GM21786 (cell line): ENCODE measurements at regions not wholly inside any gene's neighbourhood (a gene's known extent, or its start where the extent isn't known, plus 50 kb on each side); places are given as distances from the start of the nearest gene placed in this dataset.
A peak's percentile ranks its signal among the peaks of the same experiment; 100 is the strongest.

Source experiments
- ATAC-seq: cut with Tn5 transposase; IDR thresholded peaks from one replicate; pipeline ENCODE4 v1.9.1; 2021; ENCODE audit not compliant: unreplicated experiment

DNA sequence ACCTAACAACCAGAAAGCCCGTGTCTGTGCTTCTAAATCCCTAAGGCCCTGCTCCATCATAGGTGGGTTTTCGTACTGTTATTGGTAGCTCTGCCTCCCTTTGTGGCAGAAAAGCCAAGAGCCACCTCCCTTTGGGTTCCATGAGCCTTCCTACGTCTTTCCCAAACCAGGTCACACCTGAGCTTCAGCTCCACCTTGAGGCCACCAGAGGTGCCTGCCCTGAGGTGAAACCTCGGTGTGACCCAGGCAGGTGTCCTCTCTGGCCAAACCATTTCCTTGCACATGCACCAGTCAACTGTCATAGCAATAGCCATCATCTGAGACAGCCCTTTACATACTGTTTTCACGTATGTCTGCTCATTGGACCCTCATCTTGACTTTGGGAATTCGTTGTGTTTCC is 188.0 kb upstream of the RBPJ start:
- ATAC-seq, result no peak

DNA sequence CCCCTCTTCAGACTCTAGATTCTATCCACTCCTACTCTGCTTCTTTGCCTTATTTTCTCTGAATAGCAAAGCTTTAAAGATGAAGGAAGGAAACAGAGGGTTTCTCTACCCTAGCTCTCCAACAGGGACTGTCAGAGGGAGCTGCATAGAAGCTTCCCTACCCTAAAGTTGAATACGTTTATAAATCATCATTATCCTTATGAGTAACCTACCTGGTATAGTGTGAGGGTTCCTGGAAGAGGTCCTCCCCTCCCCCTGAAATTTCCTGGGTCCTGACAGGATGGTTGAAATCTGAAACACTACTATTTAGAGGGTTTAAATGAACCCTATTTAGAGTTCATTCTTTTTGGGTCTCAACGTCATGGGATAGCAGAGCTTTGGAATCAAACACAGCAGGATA is 187.0 kb upstream of the RBPJ start:
- ATAC-seq, result no peak

DNA sequence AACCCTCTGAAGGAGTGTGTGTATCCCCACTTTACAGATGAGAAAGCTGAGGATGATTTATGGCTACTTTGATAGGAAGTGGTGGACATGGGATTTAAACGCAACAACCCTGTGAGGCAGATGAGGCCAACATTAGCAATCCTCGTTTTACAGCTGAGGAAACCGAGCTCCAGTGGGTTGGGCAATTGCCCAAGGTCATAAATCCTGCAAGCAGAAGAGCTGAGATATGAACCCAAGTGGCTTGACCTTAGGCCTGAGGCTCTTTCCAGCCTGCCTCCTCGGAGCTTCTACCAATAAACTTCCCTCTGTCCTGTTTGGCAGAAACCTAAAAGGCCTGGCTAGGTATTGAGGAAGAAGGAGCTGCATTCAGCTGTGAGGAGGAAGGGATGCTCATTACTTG is 185.5 kb upstream of the RBPJ start:
- ATAC-seq, result no peak

DNA sequence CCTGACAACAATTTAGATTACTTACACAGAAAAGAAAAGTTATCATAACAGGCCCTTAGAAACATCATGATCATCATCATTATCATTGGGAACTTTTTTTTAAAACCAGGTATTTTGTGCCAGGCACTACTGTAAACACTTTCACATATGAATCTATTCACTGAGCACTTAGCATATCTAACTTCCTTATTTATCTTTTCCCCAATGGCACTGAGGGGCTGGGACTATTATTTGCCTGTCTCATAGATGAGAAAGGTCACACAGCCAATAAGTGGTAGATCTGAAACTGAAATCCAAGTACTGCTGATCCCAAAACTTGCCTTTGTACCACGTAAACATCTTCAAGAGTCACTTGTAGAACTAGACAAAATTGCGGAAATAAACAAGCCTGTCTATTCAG is 184.2 kb upstream of the RBPJ start:
- no peak for ATAC-seq

DNA sequence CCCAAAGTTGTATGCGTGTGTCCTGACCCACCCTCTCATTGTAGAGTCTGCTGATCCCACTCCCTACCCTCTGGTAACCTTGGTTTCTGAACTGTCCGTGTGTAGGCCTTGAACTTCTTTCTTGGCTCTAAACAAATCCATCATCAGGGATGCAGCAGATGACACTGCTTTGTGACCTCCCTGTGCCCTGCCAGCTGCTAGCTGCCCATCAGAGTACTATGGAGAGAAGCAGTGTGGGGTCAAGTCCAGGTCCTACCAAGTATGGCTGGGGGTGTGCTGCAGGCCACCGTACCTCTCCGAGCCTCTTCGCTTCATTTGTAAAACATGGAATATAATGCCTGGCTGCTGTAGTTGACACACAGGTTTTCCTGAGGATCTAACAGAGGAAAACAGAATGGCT is 183.5 kb upstream of the RBPJ start:
- no peak for ATAC-seq

DNA sequence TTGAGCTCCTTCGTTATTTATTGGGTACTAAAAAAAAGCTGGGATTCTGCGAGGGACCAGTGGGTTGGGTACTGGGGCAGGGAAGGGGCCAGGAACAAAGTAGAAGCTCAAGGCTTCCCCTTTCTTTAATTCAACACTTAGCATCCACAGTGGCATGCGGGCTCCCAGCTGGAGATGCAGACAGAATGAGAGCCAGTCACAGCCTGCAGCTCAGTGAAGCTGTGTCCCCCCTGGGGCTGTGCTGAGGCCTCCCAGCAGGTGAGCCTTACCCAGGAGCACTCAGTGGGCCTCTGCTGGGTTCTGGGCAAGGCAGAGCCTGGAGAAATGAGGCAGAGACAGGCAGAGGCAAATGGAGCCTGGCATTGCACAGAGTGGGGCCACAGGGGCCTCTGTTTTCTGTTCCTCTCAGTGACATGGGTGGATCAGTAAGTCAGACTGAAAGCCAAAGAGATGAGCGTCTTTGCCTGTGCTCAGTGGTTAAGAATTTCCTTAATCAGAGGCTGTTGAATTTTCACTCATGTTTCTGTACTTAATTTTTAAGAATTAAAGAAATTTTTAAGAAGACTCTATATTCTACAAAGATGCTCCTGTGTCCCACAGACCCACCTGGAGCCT is 181.4 kb upstream of the RBPJ start:
- ATAC-seq, result no peak

DNA sequence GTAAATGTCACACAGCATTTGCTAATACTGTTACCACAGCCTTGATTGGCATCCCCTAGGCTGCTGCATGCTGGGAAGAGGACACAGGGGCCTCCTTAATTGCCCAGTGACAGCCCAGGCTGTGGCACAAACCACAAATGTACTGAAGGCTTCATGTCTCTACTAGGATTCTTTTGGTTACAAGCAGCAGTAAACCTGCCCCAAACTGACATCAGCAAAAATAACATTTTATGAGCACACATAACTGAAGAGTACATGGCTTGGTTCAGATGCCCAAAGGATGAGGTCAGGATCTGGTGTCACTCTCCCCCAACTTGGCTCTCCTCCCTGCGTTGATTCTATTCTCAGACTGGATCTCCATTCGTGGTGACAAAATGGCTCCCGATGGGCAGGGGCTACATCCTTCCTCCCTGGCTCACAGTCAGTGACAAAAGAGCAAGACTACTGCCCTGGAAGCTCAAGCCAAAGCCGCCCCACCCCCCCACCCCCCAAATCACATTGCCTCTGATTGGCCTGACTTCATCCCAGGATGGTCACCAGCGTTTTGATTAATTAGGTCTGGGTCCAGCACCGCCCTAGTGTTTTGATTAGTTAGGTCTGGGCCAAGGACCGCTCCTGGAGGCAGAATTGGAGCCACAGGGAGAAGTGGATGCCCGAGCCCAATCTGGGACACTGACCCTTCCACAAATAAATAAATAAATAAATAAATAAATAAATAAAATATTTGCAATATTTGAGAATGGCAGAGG is 180.5 kb upstream of the RBPJ start:
- no peak for ATAC-seq

DNA sequence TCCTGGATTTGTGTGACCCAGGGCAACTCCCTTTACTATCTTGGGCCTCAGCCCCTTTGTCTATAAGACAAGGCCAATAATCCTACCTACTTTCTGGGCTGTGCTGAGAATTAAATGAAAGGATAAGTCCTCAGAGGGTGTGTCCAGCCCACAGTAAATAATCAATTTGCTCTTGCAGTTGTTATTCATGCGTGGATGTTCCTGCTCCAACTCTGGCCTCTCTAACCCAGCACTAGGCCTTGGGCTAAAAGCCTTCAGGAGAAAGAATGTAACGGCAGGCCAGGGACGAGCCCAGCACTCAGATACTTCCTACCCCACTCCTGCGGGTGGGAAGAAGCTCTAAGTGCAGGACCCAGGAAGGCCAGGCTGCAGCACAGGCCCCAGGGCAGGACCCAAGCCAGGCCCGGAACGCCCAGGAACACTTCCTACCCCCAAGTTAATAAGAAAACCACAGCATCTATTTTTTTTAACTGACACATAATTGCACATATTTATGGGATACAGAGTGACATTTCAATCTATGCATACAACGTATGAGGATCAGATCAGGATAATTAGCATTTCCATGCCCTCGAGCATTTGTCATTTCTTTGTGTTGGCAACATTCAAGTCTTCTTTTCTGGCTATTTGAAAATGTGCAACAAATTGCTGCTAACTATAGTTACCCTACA is 179.6 kb upstream of the RBPJ start:
- no peak for ATAC-seq

DNA sequence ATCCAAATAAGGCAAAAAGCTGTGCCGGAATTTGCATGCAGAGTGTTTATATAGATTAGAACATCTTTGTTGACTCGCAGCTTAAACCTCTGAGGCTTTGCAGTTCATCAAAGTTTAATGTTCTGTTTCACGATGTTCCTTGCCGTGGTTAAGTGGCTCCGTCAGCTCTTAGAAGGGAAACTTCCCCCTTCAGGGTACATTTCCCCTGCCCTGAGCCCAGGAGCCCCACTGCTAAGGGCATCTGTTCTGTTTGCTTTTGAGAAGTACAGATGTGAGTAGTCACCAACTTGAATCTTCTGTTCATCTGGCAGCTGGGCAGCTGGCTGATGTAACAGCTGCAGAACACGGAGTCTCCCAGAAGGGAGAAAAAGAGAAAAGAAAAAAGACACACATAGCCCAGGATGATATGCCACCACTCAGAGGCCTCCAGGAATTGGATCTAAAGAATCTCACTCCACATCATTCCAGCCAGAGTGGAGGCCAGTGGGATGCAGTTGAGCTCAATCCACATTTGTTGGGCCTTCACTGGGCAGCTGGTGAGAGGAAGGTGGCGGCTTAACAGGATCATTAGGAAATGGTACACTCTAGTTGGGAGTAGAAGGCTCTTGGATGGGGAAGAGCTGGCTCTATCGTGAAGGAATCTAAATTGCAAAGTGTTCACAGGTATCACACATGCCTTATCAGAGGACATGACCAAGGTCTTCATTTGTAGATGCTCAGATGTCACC is 178.7 kb upstream of the RBPJ start:
- ATAC-seq, result peak; percentile 69

DNA sequence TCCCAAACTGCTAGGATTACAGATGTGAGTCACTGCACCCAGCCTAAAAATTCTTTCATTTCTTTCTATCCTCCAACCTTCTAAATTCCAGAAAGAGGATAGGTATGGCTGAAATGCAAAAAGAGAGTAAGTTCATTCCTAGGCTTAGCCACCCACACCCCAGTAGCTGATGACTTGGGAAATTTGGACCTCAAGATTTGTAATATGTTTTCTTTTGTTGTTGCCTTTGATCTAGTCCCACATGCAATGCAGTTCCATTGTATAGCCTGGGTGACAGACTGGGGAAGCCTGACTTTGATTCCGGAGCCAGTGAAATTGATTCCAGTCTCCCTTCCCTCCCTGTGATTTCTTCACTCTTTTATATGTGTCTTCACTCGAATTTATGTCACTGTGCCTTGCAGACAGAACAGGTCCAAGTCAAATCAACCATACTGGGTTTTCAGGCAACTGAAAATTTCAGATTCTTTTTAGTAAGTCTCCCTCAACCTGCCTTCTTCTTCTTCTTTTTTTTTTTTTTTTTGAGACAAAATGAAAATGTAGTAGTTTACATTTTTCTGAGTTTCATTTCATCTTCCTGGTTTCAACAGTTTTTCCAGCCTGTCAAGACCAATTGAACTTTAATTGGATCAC is 176.2 kb upstream of the RBPJ start:
- no peak for ATAC-seq

DNA sequence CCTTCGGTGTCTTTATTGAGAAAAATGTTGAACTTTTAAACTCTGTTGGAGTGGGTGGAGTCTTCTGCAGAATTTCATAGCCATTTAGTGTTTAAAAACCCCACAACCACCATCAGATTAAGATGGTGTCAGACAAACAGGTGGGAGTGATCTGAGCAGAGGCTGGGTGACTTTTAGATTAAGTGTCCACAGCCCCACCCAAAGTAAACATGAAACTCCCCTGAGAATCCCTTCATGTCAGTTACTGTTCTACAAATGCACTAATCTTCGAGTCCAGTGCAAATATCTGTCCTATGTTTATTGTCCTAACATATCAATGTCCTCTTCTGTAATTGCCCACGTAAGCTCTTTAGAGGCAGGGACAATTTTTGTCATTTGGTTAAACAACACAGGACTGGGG is 175.6 kb upstream of the RBPJ start:
- ATAC-seq, result no peak

DNA sequence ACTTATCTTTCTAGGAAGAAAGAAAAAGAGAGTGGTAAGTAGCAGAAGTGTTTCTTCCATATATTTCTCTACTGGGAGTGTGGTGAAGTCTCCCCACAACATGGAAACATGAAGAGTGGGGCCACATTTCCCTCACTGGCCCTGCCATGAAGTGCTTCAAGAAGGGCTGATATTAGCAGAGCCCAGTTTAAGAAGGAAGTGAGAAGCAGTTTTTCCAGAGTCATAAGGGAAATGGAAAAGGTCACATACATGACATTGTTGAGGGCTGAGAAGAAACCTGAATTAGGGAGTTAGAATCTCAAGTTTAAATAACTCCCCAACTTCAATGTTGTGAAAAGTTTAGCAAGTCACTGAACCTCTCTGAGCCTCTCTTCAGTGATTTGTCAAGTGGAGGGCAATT is 171.9 kb upstream of the RBPJ start:
- ATAC-seq, result no peak

DNA sequence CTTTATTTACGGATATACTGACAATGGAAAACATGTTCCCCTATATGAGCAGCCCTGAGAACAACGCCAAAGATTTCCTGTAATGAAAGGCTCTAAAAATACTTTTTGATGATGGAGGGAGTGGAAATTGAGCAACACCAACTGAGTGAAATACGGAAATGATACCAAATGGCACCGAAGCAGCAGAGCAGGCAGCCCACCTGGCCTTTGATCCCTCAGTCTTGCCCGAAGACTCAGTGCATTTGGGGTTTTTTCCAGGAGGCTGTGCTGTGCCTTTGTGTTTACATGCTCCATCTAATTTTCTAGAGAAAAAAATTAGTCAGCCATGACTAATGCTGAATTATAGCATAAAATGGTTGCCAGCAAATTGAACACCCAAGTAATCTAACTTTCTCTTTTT is 169.9 kb upstream of the RBPJ start:
- no peak for ATAC-seq

DNA sequence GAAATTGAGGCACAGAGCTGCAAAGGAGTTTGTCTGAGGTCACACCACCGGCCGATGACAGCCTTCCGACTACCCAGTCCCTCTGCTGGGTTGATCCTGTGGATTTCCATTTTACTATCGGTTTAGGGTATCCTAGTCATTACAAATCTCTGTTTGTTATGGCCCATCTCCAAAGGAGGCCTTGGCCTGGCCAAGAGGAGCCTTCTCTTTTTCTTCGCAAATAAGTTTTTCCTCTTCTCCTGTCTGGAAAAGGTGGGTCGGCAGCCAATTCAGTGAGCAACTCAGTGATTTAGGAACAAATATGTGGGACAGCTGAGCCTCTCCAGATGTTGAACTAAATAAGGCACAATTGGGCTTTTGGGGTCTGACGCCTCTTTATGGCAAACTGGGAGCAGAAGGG is 169.2 kb upstream of the RBPJ start:
- no peak for ATAC-seq

DNA sequence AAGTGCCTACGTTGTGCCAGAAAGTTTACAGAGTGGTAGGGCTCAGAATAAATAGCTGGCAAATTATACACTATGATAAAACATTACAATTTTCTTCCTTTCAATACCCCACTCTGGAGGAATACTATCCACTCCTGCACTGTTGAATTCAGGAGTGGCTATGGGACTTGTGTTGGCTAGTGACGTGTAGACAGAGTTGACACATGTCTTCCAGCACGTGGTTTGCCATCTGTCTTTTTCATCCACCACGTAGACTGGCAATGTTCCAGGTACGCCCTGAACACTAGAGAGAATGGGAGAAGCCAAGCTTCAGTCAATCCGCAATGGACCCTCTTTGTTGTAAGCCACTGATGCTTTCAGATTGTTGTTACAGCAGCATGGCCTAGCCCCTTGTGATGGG is 168.8 kb upstream of the RBPJ start:
- no peak for ATAC-seq

DNA sequence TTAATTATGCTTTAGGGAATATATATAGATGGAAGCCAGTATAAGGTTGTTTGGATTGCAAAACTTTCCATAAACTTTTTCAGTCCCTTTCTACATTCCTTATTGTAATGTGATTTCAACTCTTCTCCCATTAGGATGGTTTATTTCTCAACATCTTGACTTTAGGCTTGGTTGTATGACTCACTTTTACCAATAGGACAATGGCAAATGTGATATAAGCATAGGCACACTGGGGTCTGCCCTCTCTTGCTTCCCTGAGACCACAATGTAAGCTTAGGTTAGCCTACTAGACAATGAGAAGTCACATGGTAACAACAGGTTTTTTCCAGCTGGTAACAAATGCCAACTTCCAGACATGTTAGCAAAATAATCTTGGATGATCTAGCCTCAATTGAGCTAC is 163.3 kb upstream of the RBPJ start:
- no peak for ATAC-seq

DNA sequence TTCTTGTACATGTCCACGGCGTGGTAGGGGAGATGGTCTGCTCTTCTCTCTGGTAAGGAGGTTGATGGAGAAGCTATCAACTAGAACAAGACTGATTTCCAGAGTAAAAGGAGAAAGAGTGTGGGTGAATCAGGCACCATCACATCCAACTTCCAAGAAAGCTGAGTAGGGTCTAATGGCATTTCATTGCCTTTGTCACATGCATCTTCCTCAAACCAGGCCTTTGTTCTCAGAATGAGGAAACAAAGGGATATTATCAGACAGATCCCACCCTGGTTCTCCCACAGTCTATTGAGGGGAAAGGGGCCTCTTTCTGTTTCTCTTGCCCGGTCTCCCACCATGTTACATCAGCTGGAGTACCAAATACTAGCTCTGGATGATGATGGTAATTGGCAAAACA is 160.2 kb upstream of the RBPJ start:
- no peak for ATAC-seq

DNA sequence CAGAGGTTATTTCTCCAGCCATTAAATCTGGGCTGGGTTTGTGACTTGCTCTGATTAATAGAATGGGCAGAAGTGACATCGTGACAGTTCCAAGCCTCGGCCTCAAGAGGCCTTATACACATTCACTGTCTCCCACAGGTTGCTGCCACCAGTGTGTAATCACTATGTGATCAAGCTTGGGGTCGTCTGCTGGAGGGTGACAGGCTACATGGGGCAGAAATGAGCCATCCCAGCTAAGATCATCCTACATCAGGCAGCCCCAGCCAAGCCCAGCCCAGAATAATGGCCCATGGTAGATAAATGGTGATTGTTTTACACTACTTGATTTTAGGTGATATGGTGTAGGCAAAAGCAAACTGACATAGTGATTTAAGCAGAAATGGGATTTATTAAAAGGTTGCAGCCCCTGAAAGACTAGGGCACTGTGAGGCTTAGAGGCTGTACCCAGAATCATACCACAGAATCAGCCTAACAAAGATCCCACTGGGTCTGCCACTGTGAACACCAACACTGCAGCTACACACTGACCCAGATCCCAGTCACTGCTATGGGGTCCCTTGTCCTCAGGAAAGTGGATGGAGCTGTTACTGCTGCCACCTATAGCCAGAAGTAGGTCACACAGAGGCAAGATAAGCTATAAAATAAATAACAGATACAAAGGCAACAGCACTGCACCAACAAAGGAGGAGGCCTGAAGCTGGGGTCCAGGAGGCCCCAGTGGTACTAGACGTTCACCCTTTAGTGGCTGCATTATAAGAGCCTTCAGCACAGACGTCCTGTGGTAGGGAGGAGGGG is 159.6 kb upstream of the RBPJ start:
- no peak for ATAC-seq

DNA sequence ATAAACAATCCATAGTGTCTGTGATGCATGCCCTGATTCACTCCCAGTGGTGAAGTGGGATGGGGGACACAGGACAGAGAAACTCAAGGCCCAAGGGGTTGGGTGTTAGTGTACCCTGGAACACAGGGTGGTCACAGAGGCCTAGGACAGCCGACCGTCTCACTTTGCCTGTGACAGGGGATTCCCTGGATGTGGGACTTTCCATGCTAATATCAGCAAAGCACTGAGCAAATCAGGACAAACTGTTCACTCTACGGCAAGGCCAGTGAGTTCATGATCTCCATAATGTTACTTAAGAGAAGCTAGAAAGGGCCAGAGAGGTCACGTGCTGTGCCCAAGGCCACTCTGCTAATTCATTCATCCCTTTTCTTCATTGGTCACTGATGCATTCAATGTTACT is 158.7 kb upstream of the RBPJ start:
- ATAC-seq, result no peak
